Esophagus squamous epithelium (tissue), 5 donors: ENCODE measurements at regions not wholly inside any gene's neighbourhood (a gene's known extent, or its start where the extent isn't known, plus 50 kb on each side); places are given as distances from the start of the nearest gene placed in this dataset.

ENCODE experiments used
- DNase-seq: peaks from one replicate; lab custom pipeline; 2025; lab: John Stamatoyannopoulos, UW
- H3K27ac ChIP-seq, 4 donors: fragments of 200-600 bp; sonication (generic); one replicate each; pipeline ENCODE4 v1.5.1; 2016 to 2019; ENCODE audit warnings: mild to moderate bottlenecking in 1 of 4
- H3K27me3 ChIP-seq, 4 donors: fragments of 200-600 bp; sonication (generic); 1 replicate in 3 of 4; 2 replicates in 1 of 4; pipeline versions ENCODE4 v1.5.1 to v1.6.0; 2017 to 2021; ENCODE audit warnings: antibody characterized with exemption in 1 of 4
- H3K36me3 ChIP-seq, 3 donors: fragments of 200-600 bp; sonication (generic); one replicate each; pipeline ENCODE4 v1.5.1; 2016 to 2019
- H3K4me1 ChIP-seq, 3 donors: fragments of 200-600 bp; sonication (generic); one replicate each; pipeline ENCODE4 v1.5.1; 2017 to 2019
- H3K4me3 ChIP-seq, 4 donors: fragments of 200-600 bp; sonication (generic); 1 replicate in 3 of 4; 2 replicates in 1 of 4; pipeline ENCODE4 v1.5.1; 2016 to 2019; ENCODE audit warnings: mild to moderate bottlenecking in 2 of 4, moderate library complexity in 1 of 4
- H3K9me3 ChIP-seq, 3 donors: fragments of 200-600 bp; sonication (generic); one replicate each; pipeline ENCODE4 v1.5.1; 2016 to 2019
- POLR2A ChIP-seq, 4 donors: fragments of 450-650 bp; IDR thresholded peaks; one replicate each; pipeline ENCODE4 v1.6.1; 2017; ENCODE audit warnings: antibody characterized with exemption in 4 of 4, mild to moderate bottlenecking in 4 of 4, moderate library complexity in 3 of 4
- WGBS, 2 donors: methylation state at CpG; one replicate each; pipeline ENCODE4 v1.1.5; 2018; 5-methylcytosine and 5-hydroxymethylcytosine counted together
- intact Hi-C: fragments of 100-400 bp; cut with DNase I; formaldehyde crosslinking; loops from one replicate; pipeline ENCODE4 v1.15.0; 2022
- TF ChIP-seq, protein P1 (sequence below), 6 experiments: fragments of 450-650 bp in 4 of 6; fragments of 200-600 bp in 2 of 6; sonication (generic) in 2 of 6; IDR thresholded peaks; one replicate each; pipeline ENCODE4 v1.5.1; 2016 to 2019; ENCODE audit warnings: antibody characterized with exemption in 6 of 6, mild to moderate bottlenecking in 4 of 6, moderate library complexity in 4 of 6
- donor health status: DM: yes; HTN: yes; CAD: no.

DNA sequence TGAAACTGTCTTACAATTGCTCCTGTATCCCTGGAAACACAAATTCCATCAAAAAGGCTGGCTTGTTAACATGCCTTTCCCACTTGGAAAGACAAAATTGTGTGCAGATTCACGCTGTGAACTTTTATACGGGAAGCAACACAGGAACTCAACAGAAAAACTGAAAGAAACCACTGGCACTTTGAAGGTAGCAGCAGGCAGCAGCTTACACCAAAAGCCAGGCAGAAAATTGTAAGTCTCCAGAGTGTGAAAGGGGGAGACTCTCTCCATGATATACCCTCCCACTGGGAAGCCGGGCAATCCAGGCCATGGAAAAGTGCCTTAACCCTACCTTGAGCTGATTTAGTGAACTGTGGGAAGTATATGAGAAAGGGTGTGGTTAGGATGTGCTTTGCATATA, 943.7 kb downstream of the CDH18 start:
- H3K27ac ChIP-seq, result no peak overlapping the region
- H3K9me3 ChIP-seq, result no peaks in the 10 kb centered on the region
- no peak for DNase-seq
- intact Hi-C loops, result no loop called here
- no peaks in the 10 kb centered on the region for H3K4me1 ChIP-seq
- H3K4me3 ChIP-seq, result no peak overlapping the region
- no peaks in the 10 kb centered on the region for H3K36me3 ChIP-seq
- H3K27me3 ChIP-seq, result no peaks in the 10 kb centered on the region
- no peak for TF ChIP-seq POLR2A (IDR thresholded peaks at IDR 0.05)
- TF ChIP-seq, protein P1, sequence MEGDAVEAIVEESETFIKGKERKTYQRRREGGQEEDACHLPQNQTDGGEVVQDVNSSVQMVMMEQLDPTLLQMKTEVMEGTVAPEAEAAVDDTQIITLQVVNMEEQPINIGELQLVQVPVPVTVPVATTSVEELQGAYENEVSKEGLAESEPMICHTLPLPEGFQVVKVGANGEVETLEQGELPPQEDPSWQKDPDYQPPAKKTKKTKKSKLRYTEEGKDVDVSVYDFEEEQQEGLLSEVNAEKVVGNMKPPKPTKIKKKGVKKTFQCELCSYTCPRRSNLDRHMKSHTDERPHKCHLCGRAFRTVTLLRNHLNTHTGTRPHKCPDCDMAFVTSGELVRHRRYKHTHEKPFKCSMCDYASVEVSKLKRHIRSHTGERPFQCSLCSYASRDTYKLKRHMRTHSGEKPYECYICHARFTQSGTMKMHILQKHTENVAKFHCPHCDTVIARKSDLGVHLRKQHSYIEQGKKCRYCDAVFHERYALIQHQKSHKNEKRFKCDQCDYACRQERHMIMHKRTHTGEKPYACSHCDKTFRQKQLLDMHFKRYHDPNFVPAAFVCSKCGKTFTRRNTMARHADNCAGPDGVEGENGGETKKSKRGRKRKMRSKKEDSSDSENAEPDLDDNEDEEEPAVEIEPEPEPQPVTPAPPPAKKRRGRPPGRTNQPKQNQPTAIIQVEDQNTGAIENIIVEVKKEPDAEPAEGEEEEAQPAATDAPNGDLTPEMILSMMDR (IDR thresholded peaks at IDR 0.05), result no peak
- 53 to 77% methylated on average over 3 of the region's 3 CpGs for WGBS, 2 donors

DNA sequence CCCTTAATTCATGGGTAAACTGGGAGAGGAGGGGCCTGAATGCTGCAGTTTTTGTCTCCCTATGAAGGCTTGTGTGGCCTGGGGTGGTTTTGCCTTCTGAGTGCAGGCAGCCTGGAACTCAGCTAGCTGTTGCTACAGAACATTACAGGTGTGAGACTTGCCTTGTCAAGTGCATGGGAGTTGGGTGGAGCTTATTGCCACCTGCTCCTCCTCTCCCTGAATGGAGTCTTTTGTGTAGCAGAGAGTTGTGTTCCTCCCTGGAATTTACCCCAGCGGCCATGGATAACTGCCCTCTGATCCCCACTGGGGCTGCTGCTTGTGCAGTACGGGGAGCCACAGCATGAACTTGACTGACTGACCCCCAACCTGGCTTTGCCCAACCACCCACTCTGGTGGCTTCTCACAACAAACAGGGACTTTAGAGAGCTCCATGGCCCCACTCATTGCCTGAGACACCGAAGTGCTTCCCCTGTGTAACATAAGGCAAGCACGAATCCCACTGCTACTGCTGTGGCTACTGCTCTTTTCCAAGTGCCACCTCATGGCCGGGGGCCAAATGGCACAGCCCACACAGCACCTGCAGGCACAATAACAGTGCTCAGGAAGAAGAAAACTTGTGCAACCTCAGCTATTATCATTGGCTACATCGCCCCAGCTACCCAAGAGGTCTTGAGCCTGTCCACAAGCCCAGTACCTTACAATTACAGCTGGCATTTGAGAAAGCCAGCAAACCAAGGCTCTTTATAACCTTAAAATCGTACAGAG, 942.9 kb downstream of the CDH18 start:
- H3K4me1 ChIP-seq, result no peaks in the 10 kb centered on the region
- DNase-seq, result no peak
- no peak overlapping the region for H3K4me3 ChIP-seq
- H3K27ac ChIP-seq, result no peak overlapping the region
- intact Hi-C loops, result no loop called here
- no peaks in the 10 kb centered on the region for H3K27me3 ChIP-seq
- 65 to 72% methylated on average over 3 to 7 of the region's 7 CpGs for WGBS, 2 donors
- TF ChIP-seq POLR2A (IDR thresholded peaks at IDR 0.05), result no peak
- TF ChIP-seq, protein P1 (IDR thresholded peaks at IDR 0.05), result no peak
- no peaks in the 10 kb centered on the region for H3K36me3 ChIP-seq
- no peaks in the 10 kb centered on the region for H3K9me3 ChIP-seq

DNA sequence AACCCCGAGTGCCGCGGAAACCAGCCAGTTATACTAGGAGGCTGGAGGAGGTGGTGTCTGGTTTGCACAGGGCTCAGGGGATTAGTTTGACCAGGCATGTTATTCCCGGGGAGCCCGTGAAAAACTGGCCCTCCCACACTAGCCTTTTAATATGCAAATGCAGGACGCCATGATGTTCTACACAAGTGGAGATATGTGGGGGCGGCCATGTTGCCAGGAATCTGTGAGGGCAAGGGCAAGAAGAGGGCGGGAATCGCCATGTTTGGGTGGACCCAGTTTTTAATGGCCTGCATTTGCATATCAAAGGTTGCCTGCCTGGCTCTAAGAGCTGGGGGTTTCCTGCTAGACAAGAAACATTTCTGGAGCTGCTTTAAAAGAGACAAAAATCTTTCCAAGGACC, 940.7 kb downstream of the CDH18 start:
- intact Hi-C loops, result no loop called here
- no peak for TF ChIP-seq POLR2A (IDR thresholded peaks at IDR 0.05)
- TF ChIP-seq, protein P1 (IDR thresholded peaks at IDR 0.05), result no peak
- Histone ChIP-seq H3K27me3 (no peaks in the 10 kb centered on the region), H3K9me3 (no peaks in the 10 kb centered on the region), H3K4me3 (no peak overlapping the region), H3K36me3 (no peaks in the 10 kb centered on the region), H3K27ac (no peak overlapping the region), H3K4me1 (no peaks in the 10 kb centered on the region)
- WGBS, 2 donors, result 87 to 93% methylated on average over 7 to 9 of the region's 9 CpGs
- no peak for DNase-seq

GRCh38 chr5:19048726-19049125, 939.3 kb downstream of the CDH18 start:
- Histone ChIP-seq H3K4me1 (no peaks in the 10 kb centered on the region), H3K36me3 (no peaks in the 10 kb centered on the region), H3K27me3 (no peaks in the 10 kb centered on the region), H3K9me3 (no peaks in the 10 kb centered on the region), H3K4me3 (no peak overlapping the region), H3K27ac (no peak overlapping the region)
- 49 to 59% methylated on average over 3 of the region's 3 CpGs for WGBS, 2 donors
- TF ChIP-seq POLR2A (IDR thresholded peaks at IDR 0.05), result no peak
- TF ChIP-seq, protein P1 (IDR thresholded peaks at IDR 0.05), result no peak
- DNase-seq, result no peak
- intact Hi-C loops, result no loop called here

- no peak for DNase-seq
Observed at GRCh38 chr5:19058216-19058615, 929.8 kb downstream of the CDH18 start.

More at GRCh38 chr5:19058216-19058615, 929.8 kb downstream of the CDH18 start:
- Histone ChIP-seq H3K27me3 (no peaks in the 10 kb centered on the region), H3K4me1 (no peaks in the 10 kb centered on the region), H3K36me3 (no peaks in the 10 kb centered on the region), H3K27ac (no peak overlapping the region), H3K9me3 (no peaks in the 10 kb centered on the region), H3K4me3 (no peak overlapping the region)
- 36 to 60% methylated on average over 2 of the region's 2 CpGs for WGBS, 2 donors
- intact Hi-C loops, result no loop called here
- no peak for TF ChIP-seq POLR2A (IDR thresholded peaks at IDR 0.05)
- TF ChIP-seq, protein P1 (IDR thresholded peaks at IDR 0.05), result no peak
